ENCODE measurements at regions not wholly inside any gene's neighbourhood (a gene's known extent, or its start where the extent isn't known, plus 50 kb on each side); places are given as distances from the start of the nearest gene placed in this dataset.

DNA sequence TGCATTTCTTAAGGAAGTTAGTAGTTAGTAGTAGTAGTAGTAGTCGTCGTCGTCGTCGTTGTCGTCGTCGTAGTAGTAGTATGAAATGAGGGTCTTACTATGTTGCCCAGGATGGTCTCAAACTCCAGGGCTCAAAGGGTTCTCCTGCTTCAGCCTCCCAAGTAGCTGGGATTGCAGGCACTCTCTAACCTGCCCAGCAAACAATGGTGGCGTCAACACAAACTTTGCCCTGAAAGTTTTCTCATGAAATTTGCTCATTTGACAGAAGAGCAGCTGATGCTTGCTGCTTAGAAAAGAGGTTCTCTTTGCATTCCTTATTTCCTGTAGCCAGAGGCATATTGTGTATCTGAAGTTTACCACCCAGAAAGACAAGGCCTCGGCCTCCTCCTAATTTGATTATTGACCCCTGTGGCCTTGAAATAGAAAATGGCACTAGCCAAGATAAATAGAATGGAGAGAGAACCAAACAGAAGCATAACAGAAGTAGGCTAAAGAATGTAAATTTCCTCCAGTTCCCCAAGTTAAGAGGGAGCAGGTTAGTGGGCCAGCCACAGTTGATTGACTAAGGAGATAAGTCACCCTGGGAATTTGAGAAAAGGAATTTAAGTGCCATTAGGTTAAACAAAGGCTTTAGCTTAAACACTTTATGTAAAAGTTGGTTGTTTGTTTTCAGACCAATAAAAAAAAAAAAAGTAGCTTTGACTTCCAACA is 166.2 kb upstream of the ROBO2 start:
- peaks cover 0 to 6% (median 0%) of the 10 kb centered on the region in 4 donors for H3K9me3 ChIP-seq
- no peak for DNase-seq
- H3K27ac ChIP-seq, result no peak overlapping the region
- no peak for TF ChIP-seq POLR2AphosphoS5 (IDR thresholded peaks at IDR 0.05)
- TF ChIP-seq POLR2A (IDR thresholded peaks at IDR 0.05), result no peak
- no peak for TF ChIP-seq EP300 (IDR thresholded peaks at IDR 0.05)
- TF ChIP-seq, protein P1, sequence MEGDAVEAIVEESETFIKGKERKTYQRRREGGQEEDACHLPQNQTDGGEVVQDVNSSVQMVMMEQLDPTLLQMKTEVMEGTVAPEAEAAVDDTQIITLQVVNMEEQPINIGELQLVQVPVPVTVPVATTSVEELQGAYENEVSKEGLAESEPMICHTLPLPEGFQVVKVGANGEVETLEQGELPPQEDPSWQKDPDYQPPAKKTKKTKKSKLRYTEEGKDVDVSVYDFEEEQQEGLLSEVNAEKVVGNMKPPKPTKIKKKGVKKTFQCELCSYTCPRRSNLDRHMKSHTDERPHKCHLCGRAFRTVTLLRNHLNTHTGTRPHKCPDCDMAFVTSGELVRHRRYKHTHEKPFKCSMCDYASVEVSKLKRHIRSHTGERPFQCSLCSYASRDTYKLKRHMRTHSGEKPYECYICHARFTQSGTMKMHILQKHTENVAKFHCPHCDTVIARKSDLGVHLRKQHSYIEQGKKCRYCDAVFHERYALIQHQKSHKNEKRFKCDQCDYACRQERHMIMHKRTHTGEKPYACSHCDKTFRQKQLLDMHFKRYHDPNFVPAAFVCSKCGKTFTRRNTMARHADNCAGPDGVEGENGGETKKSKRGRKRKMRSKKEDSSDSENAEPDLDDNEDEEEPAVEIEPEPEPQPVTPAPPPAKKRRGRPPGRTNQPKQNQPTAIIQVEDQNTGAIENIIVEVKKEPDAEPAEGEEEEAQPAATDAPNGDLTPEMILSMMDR (IDR thresholded peaks at IDR 0.05), result no peak
- intact Hi-C loops (cut with DNase I; ENCODE audit: low total_unique reads), result no loop called here
- peaks cover 0 to 7% (median 0%) of the 10 kb centered on the region in 4 donors for H3K4me1 ChIP-seq
- H3K27me3 ChIP-seq, result no peaks in the 10 kb centered on the region
- no peak overlapping the region for H3K4me3 ChIP-seq
- WGBS, 5 donors, result 84 to 92% (median 87%) methylated on average over 10 of the region's 10 CpGs
- H3K36me3 ChIP-seq, result no peaks in the 10 kb centered on the region

DNA sequence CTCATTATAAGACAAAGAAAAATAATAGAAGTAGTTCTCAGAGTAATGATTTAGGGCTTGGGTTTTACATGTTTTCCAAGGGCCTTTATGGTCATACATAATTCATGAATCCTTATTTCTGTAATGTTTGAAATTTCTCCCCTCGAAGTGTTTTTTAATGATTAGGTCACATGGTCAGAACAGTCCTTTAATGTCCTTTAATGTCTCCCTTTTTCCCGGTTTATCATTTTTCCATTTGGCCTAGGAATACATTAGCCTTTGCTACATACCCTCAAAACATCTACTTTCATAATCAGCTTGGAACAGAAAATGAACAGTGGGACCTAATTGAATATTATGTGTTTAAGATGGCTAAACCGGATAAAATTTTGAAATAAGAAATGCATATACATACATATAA is 159.9 kb upstream of the ROBO2 start:
- Histone ChIP-seq H3K4me1 (no peaks in the 10 kb centered on the region), H3K27ac (no peak overlapping the region), H3K27me3 (no peaks in the 10 kb centered on the region), H3K36me3 (no peaks in the 10 kb centered on the region), H3K4me3 (no peak overlapping the region), H3K9me3 (peaks cover 0 to 4% (median 0%) of the 10 kb centered on the region in 4 donors)
- intact Hi-C loops (cut with DNase I; ENCODE audit: low total_unique reads), result no loop called here
- no peak for DNase-seq
- TF ChIP-seq POLR2A (IDR thresholded peaks at IDR 0.05), result no peak
- TF ChIP-seq, protein P1 (IDR thresholded peaks at IDR 0.05), result no peak
- TF ChIP-seq EP300 (IDR thresholded peaks at IDR 0.05), result no peak
- TF ChIP-seq POLR2AphosphoS5 (IDR thresholded peaks at IDR 0.05), result no peak
- 83 to 88% (median 86%) methylated on average over 3 of the region's 3 CpGs for WGBS, 5 donors

DNA sequence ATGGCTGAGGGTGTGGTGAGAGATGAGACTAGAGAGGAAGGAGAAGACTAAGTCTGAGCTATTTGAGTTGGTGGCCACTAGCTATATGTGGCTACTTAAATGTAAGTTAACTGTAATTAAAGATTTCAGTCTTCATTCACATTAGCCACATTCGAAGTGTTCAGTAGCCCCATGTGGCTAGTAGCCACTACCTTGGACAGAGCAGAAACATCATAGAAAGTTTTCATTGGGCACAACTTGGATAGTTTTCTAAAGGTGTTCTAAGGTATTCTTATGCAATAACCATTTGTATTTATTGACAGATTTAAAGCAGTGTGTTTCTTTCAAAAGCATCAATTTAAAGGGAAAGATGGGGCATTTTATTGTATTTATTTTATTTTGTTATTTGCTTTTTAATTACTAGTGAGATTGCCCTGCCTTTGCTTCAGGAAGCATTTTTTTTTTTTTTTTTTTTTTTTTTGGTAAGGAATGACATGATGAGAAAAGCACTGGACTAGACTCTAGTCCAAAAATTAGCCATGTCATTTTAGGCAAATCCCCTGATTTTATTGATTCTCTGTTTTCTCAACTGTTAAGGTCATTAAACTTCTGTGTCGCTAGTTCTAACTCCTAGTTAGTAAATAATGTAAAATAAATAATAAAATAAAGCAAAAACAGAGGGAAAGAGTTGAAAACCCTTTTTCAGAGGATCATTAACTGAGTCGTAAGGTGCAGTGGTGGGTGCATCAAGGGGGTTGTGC is 153.0 kb upstream of the ROBO2 start:
- intact Hi-C loops (cut with DNase I; ENCODE audit: low total_unique reads), result no loop called here
- Histone ChIP-seq H3K36me3 (no peaks in the 10 kb centered on the region), H3K9me3 (no peaks in the 10 kb centered on the region), H3K27me3 (no peaks in the 10 kb centered on the region), H3K27ac (no peak overlapping the region), H3K4me3 (no peak overlapping the region), H3K4me1 (no peaks in the 10 kb centered on the region)
- WGBS, 5 donors, result 88 to 99% (median 94%) methylated on average over 3 of the region's 3 CpGs
- TF ChIP-seq EP300 (IDR thresholded peaks at IDR 0.05), result no peak
- TF ChIP-seq, protein P1 (IDR thresholded peaks at IDR 0.05), result no peak
- TF ChIP-seq POLR2AphosphoS5 (IDR thresholded peaks at IDR 0.05), result no peak
- no peak for TF ChIP-seq POLR2A (IDR thresholded peaks at IDR 0.05)
- no peak for DNase-seq

DNA sequence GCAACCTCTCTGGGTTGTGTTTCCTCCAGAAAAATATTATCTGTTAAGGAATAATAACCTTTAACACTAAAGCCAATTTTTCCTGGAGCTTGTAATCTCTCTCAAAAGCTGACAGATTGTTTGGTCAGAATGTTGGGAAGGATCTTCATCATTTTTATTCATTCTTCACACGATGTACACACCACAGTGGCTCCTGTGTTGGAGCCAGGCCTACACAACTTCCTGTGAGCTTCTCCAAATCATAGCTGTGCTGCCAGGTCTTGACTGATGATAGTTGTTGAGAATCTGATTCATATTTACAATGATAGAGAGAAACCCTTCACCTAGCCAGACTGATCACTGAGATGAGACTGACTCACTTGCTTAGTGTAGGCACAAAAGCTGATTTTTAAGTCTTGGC is 151.0 kb upstream of the ROBO2 start:
- WGBS, 5 donors, result 50 to 82% (median 69%) methylated on average over 1 of the region's 1 CpG
- no peak overlapping the region for H3K27ac ChIP-seq
- no peak overlapping the region for H3K4me3 ChIP-seq
- no peaks in the 10 kb centered on the region for H3K27me3 ChIP-seq
- no peaks in the 10 kb centered on the region for H3K9me3 ChIP-seq
- no peaks in the 10 kb centered on the region for H3K4me1 ChIP-seq
- no peaks in the 10 kb centered on the region for H3K36me3 ChIP-seq
- TF ChIP-seq POLR2A (IDR thresholded peaks at IDR 0.05) (no peak), EP300 (IDR thresholded peaks at IDR 0.05) (no peak), POLR2AphosphoS5 (IDR thresholded peaks at IDR 0.05) (no peak)
- TF ChIP-seq, protein P1 (IDR thresholded peaks at IDR 0.05), result no peak
- intact Hi-C loops (cut with DNase I; ENCODE audit: low total_unique reads), result no loop called here
- DNase-seq, result no peak

All from stomach (tissue), 8 donors.